Astrocyte (in vitro differentiated cells and primary cell): ENCODE measurements at regions not wholly inside any gene's neighbourhood (a gene's known extent, or its start where the extent isn't known, plus 50 kb on each side); places are given as distances from the start of the nearest gene placed in this dataset.

ENCODE experiments used
- DNase-seq: peaks from one replicate; pipeline ENCODE4 v3.0.0-alpha.2; 2010; ENCODE audit warnings: low read depth
- FAIRE-seq: peaks from 2 replicates; lab custom pipeline; 2011; peaks lifted over from hg19 to GRCh38; lab: Jason Lieb, UNC
- H2AFZ ChIP-seq: 2 replicates; pipeline ENCODE4 v1.6.0; 2012; ENCODE audit warnings: low read depth, low read length, inconsistent platforms
- H3K27ac ChIP-seq: 2 replicates; pipeline ENCODE4 v1.5.1; 2011; ENCODE audit warnings: low read depth, low read length, inconsistent platforms
- H3K27me3 ChIP-seq: 2 replicates; pipeline ENCODE4 v1.6.0; 2011; ENCODE audit warnings: low read length, inconsistent platforms; ENCODE audit not compliant: insufficient read depth
- H3K36me3 ChIP-seq: 2 replicates; pipeline ENCODE4 v1.5.1; 2011; ENCODE audit warnings: low read length, inconsistent platforms; ENCODE audit not compliant: insufficient read depth
- H3K4me1 ChIP-seq: 2 replicates; pipeline ENCODE4 v1.5.1; 2011; ENCODE audit warnings: low read length, inconsistent platforms; ENCODE audit not compliant: insufficient read depth
- H3K4me2 ChIP-seq: 2 replicates; pipeline ENCODE4 v1.6.0; 2012; ENCODE audit warnings: low read length, inconsistent platforms
- H3K4me3 ChIP-seq: 2 replicates; pipeline ENCODE4 v1.5.1; 2011; ENCODE audit warnings: low read depth, mild to moderate bottlenecking, low read length, inconsistent platforms; ENCODE audit not compliant: insufficient read depth
- H3K79me2 ChIP-seq: 2 replicates; pipeline ENCODE4 v1.6.0; 2012; ENCODE audit warnings: mild to moderate bottlenecking, low read length, inconsistent platforms; ENCODE audit not compliant: insufficient read depth
- H3K9ac ChIP-seq: 2 replicates; pipeline ENCODE4 v1.6.0; 2012; ENCODE audit warnings: mild to moderate bottlenecking, low read length, inconsistent platforms
- H3K9me3 ChIP-seq: 2 replicates; pipeline ENCODE4 v1.5.1; 2012; ENCODE audit warnings: low read depth, mild to moderate bottlenecking, low read length, inconsistent platforms; ENCODE audit not compliant: insufficient read depth
- H4K20me1 ChIP-seq: 2 replicates; pipeline ENCODE4 v1.6.0; 2012; ENCODE audit warnings: low read length, inconsistent platforms; ENCODE audit not compliant: insufficient read depth
- H3K27ac Mint-ChIP-seq: one replicate; pipeline ENCODE4 v1.8.0; 2021; ENCODE audit warnings: mild to moderate bottlenecking, mixed read lengths; ENCODE audit not compliant: unreplicated experiment
- H3K27me3 Mint-ChIP-seq: one replicate; pipeline ENCODE4 v1.8.0; 2021; ENCODE audit warnings: low read depth, mixed read lengths; ENCODE audit not compliant: unreplicated experiment
- H3K36me3 Mint-ChIP-seq: one replicate; pipeline ENCODE4 v1.8.0; 2021; ENCODE audit warnings: low read depth, mixed read lengths; ENCODE audit not compliant: unreplicated experiment
- H3K4me1 Mint-ChIP-seq: one replicate; pipeline ENCODE4 v1.8.0; 2021; ENCODE audit warnings: low read depth, mixed read lengths; ENCODE audit not compliant: unreplicated experiment
- H3K4me3 Mint-ChIP-seq: one replicate; pipeline ENCODE4 v1.8.0; 2021; ENCODE audit warnings: mild to moderate bottlenecking, moderate library complexity, mixed read lengths; ENCODE audit not compliant: unreplicated experiment
- H3K9me3 Mint-ChIP-seq: one replicate; pipeline ENCODE4 v1.8.0; 2021; ENCODE audit warnings: mild to moderate bottlenecking, mixed read lengths; ENCODE audit not compliant: unreplicated experiment
- CTCF ChIP-seq: IDR thresholded peaks from 2 replicates; pipeline ENCODE4 v1.5.1; 2011; ENCODE audit warnings: low read depth, mild to moderate bottlenecking, inconsistent platforms, low read length, moderate library complexity; ENCODE audit not compliant: insufficient read depth
- EZH2 ChIP-seq: IDR thresholded peaks from 2 replicates; pipeline ENCODE4 v1.6.1; 2012; ENCODE audit warnings: mild to moderate bottlenecking, low read length, inconsistent platforms; ENCODE audit not compliant: insufficient read depth

GRCh38 chr2:235267251-235267650 lies 226.6 kb upstream of the AGAP1 start:
- Histone ChIP-seq H3K79me2 (no peaks in the 10 kb centered on the region), H3K4me2 (no peak overlapping the region), H3K36me3 (no peaks in the 10 kb centered on the region), H3K9me3 (no peaks in the 10 kb centered on the region), H3K27me3 (peaks cover 9% of the 10 kb centered on the region), H2AFZ (no peak overlapping the region), H3K27ac (no peak overlapping the region), H4K20me1 (no peaks in the 10 kb centered on the region), H3K4me3 (no peak overlapping the region), H3K4me1 (peaks cover 29% of the 10 kb centered on the region), H3K9ac (no peak overlapping the region)
- H3K36me3 Mint-ChIP-seq, result no peaks in the 10 kb centered on the region
- H3K4me1 Mint-ChIP-seq, result peaks cover 45% of the 10 kb centered on the region
- H3K9me3 Mint-ChIP-seq, result peaks cover 3% of the 10 kb centered on the region
- TF ChIP-seq EZH2 (no peak), CTCF (no peak)
- DNase-seq (no peak), FAIRE-seq (no peak)
- H3K27ac Mint-ChIP-seq, result no peak overlapping the region
- peaks cover 2% of the 10 kb centered on the region for H3K27me3 Mint-ChIP-seq
- H3K4me3 Mint-ChIP-seq, result no peak overlapping the region

GRCh38 chr2:235268535-235268934 lies 225.3 kb upstream of the AGAP1 start:
- Histone ChIP-seq H3K27ac (no peak overlapping the region), H3K4me2 (peak overlapping the region; percentile 62), H3K36me3 (no peaks in the 10 kb centered on the region), H3K9me3 (no peaks in the 10 kb centered on the region), H3K9ac (no peak overlapping the region), H3K79me2 (no peaks in the 10 kb centered on the region), H4K20me1 (no peaks in the 10 kb centered on the region), H3K27me3 (peaks cover 10% of the 10 kb centered on the region), H3K4me1 (peaks cover 26% of the 10 kb centered on the region), H3K4me3 (no peak overlapping the region), H2AFZ (no peak overlapping the region)
- TF ChIP-seq CTCF, result no peak
- no peak for TF ChIP-seq EZH2
- Mint-ChIP-seq H3K27me3 (peaks cover 2% of the 10 kb centered on the region), H3K9me3 (peaks cover 3% of the 10 kb centered on the region), H3K36me3 (no peaks in the 10 kb centered on the region), H3K4me3 (no peak overlapping the region), H3K4me1 (peaks cover 39% of the 10 kb centered on the region), H3K27ac (peak overlapping the region; percentile 43)
- peak; percentile 54 for DNase-seq
- peak; percentile 66 for FAIRE-seq

GRCh38 chr2:235270291-235270690 lies 223.6 kb upstream of the AGAP1 start:
- TF ChIP-seq CTCF (no peak), EZH2 (no peak)
- peaks cover 10% of the 10 kb centered on the region for H3K27me3 ChIP-seq
- DNase-seq (no peak), FAIRE-seq (no peak)
- H3K4me1 ChIP-seq, result peaks cover 19% of the 10 kb centered on the region
- H3K9me3 ChIP-seq, result no peaks in the 10 kb centered on the region
- H2AFZ ChIP-seq, result no peak overlapping the region
- Mint-ChIP-seq H3K9me3 (peaks cover 8% of the 10 kb centered on the region), H3K4me1 (peaks cover 35% of the 10 kb centered on the region), H3K27me3 (peaks cover 2% of the 10 kb centered on the region), H3K36me3 (no peaks in the 10 kb centered on the region), H3K4me3 (no peak overlapping the region), H3K27ac (peak overlapping the region; percentile 64)
- H3K27ac ChIP-seq, result no peak overlapping the region
- no peak overlapping the region for H3K4me3 ChIP-seq
- no peaks in the 10 kb centered on the region for H3K79me2 ChIP-seq
- H3K4me2 ChIP-seq, result peak overlapping the region; percentile 25
- no peaks in the 10 kb centered on the region for H3K36me3 ChIP-seq
- H3K9ac ChIP-seq, result no peak overlapping the region
- no peaks in the 10 kb centered on the region for H4K20me1 ChIP-seq
